WTC11 (cell line): ENCODE measurements at regions not wholly inside any gene's neighbourhood (a gene's known extent, or its start where the extent isn't known, plus 50 kb on each side); places are given as distances from the start of the nearest gene placed in this dataset.

Source experiments
- ATAC-seq: fragments of 200-7000 bp; cut with Tn5 transposase; 2 replicates; pipeline ENCODE4 v1.10.0; 2021; ENCODE audit warnings: mild to moderate bottlenecking, moderate library complexity
- CTCF ChIA-PET: fragments of 300-600 bp; sonication (Branson Sonifier 250); formaldehyde crosslinking; loops from one replicate; lab custom pipeline; 2021; ENCODE audit warnings: antibody characterized with exemption; lab: Charles Lee
- POLR2A ChIA-PET: fragments of 350-600 bp; sonication (Branson Sonifier 250); formaldehyde crosslinking; loops from one replicate; lab custom pipeline; 2021; ENCODE audit warnings: antibody characterized with exemption; lab: Charles Lee
- DNase-seq: peaks from one replicate; pipeline ENCODE4 v3.0.0; 2021; ENCODE audit warnings: low spot score
- H3K27ac Mint-ChIP-seq: 2 replicates; pipeline ENCODE4 v1.8.0; 2021; ENCODE audit warnings: mixed read lengths
- H3K27me3 Mint-ChIP-seq: 2 replicates; pipeline ENCODE4 v1.8.0; 2021; ENCODE audit warnings: low read depth, mild to moderate bottlenecking, moderate library complexity, mixed read lengths
- H3K36me3 Mint-ChIP-seq: 2 replicates; pipeline ENCODE4 v1.8.0; 2021; ENCODE audit warnings: mixed read lengths
- H3K4me1 Mint-ChIP-seq: 2 replicates; pipeline ENCODE4 v1.8.0; 2022; ENCODE audit warnings: mixed read lengths
- H3K4me3 Mint-ChIP-seq: 2 replicates; pipeline ENCODE4 v1.8.0; 2021; ENCODE audit warnings: mild to moderate bottlenecking, moderate library complexity, mixed read lengths
- H3K9me3 Mint-ChIP-seq: 2 replicates; pipeline ENCODE4 v1.8.0; 2021; ENCODE audit warnings: mixed read lengths
- ATF1 ChIP-seq: sonication (generic); formaldehyde crosslinking; IDR thresholded peaks from 2 replicates; pipeline ENCODE4 v1.8.1; 2023; ENCODE audit warnings: mild to moderate bottlenecking, moderate library complexity, missing genetic modification reagents
- CDX4 ChIP-seq: fragments of 250-450 bp; sonication (Bioruptor Pico); IDR thresholded peaks from 2 replicates; pipeline ENCODE4 v1.9.0; 2021; ENCODE audit warnings: moderate library complexity, mild to moderate bottlenecking, inconsistent platforms, borderline replicate concordance
- CREM ChIP-seq: sonication (generic); formaldehyde crosslinking; IDR thresholded peaks from 2 replicates; pipeline ENCODE4 v1.8.1; 2022; ENCODE audit warnings: mild to moderate bottlenecking, missing genetic modification reagents, moderate library complexity
- CTCF ChIP-seq: fragments of 200-600 bp; IDR thresholded peaks from 2 replicates; pipeline ENCODE4 v1.8.0; 2022; ENCODE audit warnings: antibody characterized with exemption
- ELF4 ChIP-seq: sonication (generic); formaldehyde crosslinking; IDR thresholded peaks from 2 replicates; pipeline ENCODE4 v1.8.1; 2022; ENCODE audit warnings: low read depth, mild to moderate bottlenecking, moderate library complexity, missing genetic modification reagents
- EMX1 ChIP-seq: fragments of 250-450 bp; sonication (Bioruptor Pico); IDR thresholded peaks from 2 replicates; pipeline ENCODE4 v1.8.0; 2021; ENCODE audit warnings: mild to moderate bottlenecking
- FOXP1 ChIP-seq: sonication (generic); formaldehyde crosslinking; IDR thresholded peaks from 2 replicates; pipeline ENCODE4 v1.8.0; 2022; ENCODE audit warnings: missing genetic modification reagents, mild to moderate bottlenecking, moderate library complexity, borderline replicate concordance
- JAZF1 ChIP-seq: fragments of 250-450 bp; sonication (Bioruptor Pico); IDR thresholded peaks from 2 replicates; pipeline ENCODE4 v1.9.0; 2021; ENCODE audit warnings: moderate library complexity, mild to moderate bottlenecking, inconsistent platforms
- KAT7 ChIP-seq: sonication (generic); formaldehyde crosslinking; IDR thresholded peaks from 2 replicates; pipeline ENCODE4 v1.8.1; 2023; ENCODE audit warnings: missing genetic modification reagents, mild to moderate bottlenecking, borderline replicate concordance
- MXD4 ChIP-seq: fragments of 250-450 bp; sonication (Bioruptor Pico); IDR thresholded peaks from 2 replicates; pipeline ENCODE4 v1.8.0; 2021; ENCODE audit warnings: mild to moderate bottlenecking, moderate library complexity, borderline replicate concordance
- MYBL2 ChIP-seq: sonication (generic); formaldehyde crosslinking; IDR thresholded peaks from 2 replicates; pipeline ENCODE4 v1.8.1; 2023; ENCODE audit warnings: mild to moderate bottlenecking, moderate library complexity, missing genetic modification reagents
- NFYB ChIP-seq: sonication (generic); formaldehyde crosslinking; conservative IDR thresholded peaks from 2 replicates; pipeline ENCODE4 v1.8.0; 2022; ENCODE audit warnings: low read depth, missing genetic modification reagents
- RORB ChIP-seq: fragments of 250-450 bp; sonication (Bioruptor Pico); IDR thresholded peaks from 2 replicates; pipeline ENCODE4 v1.9.0; 2021; ENCODE audit warnings: mild to moderate bottlenecking
- TP53 ChIP-seq: sonication (generic); formaldehyde crosslinking; IDR thresholded peaks from 2 replicates; pipeline ENCODE4 v1.8.1; 2023; ENCODE audit warnings: mild to moderate bottlenecking, missing genetic modification reagents
- USF2 ChIP-seq: sonication (generic); formaldehyde crosslinking; IDR thresholded peaks from 2 replicates; pipeline ENCODE4 v1.8.1; 2023; ENCODE audit warnings: mild to moderate bottlenecking, missing genetic modification reagents, moderate library complexity
- ZNF121 ChIP-seq: sonication (generic); formaldehyde crosslinking; IDR thresholded peaks from 2 replicates; pipeline ENCODE4 v1.8.0; 2023; ENCODE audit warnings: missing genetic modification reagents
- ZNF219 ChIP-seq: sonication (generic); formaldehyde crosslinking; IDR thresholded peaks from 2 replicates; pipeline ENCODE4 v1.8.0; 2023; ENCODE audit warnings: missing genetic modification reagents, mild to moderate bottlenecking, borderline replicate concordance
- ZNF416 ChIP-seq: fragments of 250-450 bp; sonication (Bioruptor Pico); IDR thresholded peaks from 2 replicates; pipeline ENCODE4 v1.9.0; 2021; ENCODE audit warnings: mild to moderate bottlenecking, inconsistent platforms
- TF ChIP-seq, protein P1 (sequence below): sonication (generic); formaldehyde crosslinking; conservative IDR thresholded peaks from 2 replicates; pipeline ENCODE4 v1.8.1; 2023; ENCODE audit warnings: mild to moderate bottlenecking, low read depth, missing genetic modification reagents, moderate library complexity
- TF ChIP-seq, protein P2 (sequence below): sonication (generic); formaldehyde crosslinking; IDR thresholded peaks from 2 replicates; pipeline ENCODE4 v1.8.0; 2022; ENCODE audit warnings: mild to moderate bottlenecking, missing genetic modification reagents
- TF ChIP-seq, protein P3 (sequence below): sonication (generic); formaldehyde crosslinking; IDR thresholded peaks from 2 replicates; pipeline ENCODE4 v1.8.0; 2023; ENCODE audit warnings: mild to moderate bottlenecking, missing genetic modification reagents
- TF ChIP-seq, protein P4 (sequence below): sonication (generic); formaldehyde crosslinking; IDR thresholded peaks from 2 replicates; pipeline ENCODE4 v1.8.0; 2022; ENCODE audit warnings: mild to moderate bottlenecking, missing genetic modification reagents
- TF ChIP-seq, protein P5 (sequence below): fragments of 250-450 bp; sonication (Bioruptor Pico); conservative IDR thresholded peaks from 2 replicates; pipeline ENCODE4 v1.9.0; 2021; ENCODE audit warnings: mild to moderate bottlenecking

- TF ChIP-seq, protein P1, sequence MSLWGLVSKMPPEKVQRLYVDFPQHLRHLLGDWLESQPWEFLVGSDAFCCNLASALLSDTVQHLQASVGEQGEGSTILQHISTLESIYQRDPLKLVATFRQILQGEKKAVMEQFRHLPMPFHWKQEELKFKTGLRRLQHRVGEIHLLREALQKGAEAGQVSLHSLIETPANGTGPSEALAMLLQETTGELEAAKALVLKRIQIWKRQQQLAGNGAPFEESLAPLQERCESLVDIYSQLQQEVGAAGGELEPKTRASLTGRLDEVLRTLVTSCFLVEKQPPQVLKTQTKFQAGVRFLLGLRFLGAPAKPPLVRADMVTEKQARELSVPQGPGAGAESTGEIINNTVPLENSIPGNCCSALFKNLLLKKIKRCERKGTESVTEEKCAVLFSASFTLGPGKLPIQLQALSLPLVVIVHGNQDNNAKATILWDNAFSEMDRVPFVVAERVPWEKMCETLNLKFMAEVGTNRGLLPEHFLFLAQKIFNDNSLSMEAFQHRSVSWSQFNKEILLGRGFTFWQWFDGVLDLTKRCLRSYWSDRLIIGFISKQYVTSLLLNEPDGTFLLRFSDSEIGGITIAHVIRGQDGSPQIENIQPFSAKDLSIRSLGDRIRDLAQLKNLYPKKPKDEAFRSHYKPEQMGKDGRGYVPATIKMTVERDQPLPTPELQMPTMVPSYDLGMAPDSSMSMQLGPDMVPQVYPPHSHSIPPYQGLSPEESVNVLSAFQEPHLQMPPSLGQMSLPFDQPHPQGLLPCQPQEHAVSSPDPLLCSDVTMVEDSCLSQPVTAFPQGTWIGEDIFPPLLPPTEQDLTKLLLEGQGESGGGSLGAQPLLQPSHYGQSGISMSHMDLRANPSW: no peak
- no peak for TF ChIP-seq ATF1
- no peak for TF ChIP-seq MXD4 (CRISPR knock-in tag)
- TF ChIP-seq CDX4 (CRISPR knock-in tag): no peak
- TF ChIP-seq CTCF: no peak
- no peak for TF ChIP-seq CREM (CRISPR knock-in tag)
- no peak for TF ChIP-seq ELF4
- no peak for TF ChIP-seq NFYB (CRISPR knock-in tag)
- TF ChIP-seq, protein P2, sequence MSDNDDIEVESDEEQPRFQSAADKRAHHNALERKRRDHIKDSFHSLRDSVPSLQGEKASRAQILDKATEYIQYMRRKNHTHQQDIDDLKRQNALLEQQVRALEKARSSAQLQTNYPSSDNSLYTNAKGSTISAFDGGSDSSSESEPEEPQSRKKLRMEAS (CRISPR knock-in tag): no peak
- no peak for TF ChIP-seq ZNF121 (CRISPR knock-in tag)
- no peak for TF ChIP-seq EMX1
- no peak for TF ChIP-seq FOXP1 (CRISPR knock-in tag)
- no peak for TF ChIP-seq KAT7 (CRISPR knock-in tag)
- no peak for TF ChIP-seq JAZF1 (CRISPR knock-in tag)
These were observed 78.8 kb upstream of the SPRY4 start (continued) for GRCh38 chr5:142403583-142403982.

- ChIA-PET CTCF (no interaction called here), POLR2A (no interaction called here)
- Mint-ChIP-seq H3K27me3 (no peaks in the 10 kb centered on the region), H3K4me1 (peaks cover 44% of the 10 kb centered on the region), H3K9me3 (no peaks in the 10 kb centered on the region), H3K4me3 (no peak overlapping the region), H3K27ac (no peak overlapping the region), H3K36me3 (no peaks in the 10 kb centered on the region)
- DNase-seq: no peak
- no peak for ATAC-seq
- TF ChIP-seq ZNF416 (CRISPR knock-in tag) (no peak), MYBL2 (no peak), RORB (no peak), ZNF219 (no peak), TP53 (CRISPR knock-in tag) (no peak), FOXP1 (CRISPR knock-in tag) (no peak), ZNF121 (CRISPR knock-in tag) (no peak), USF2 (CRISPR knock-in tag) (no peak)
- TF ChIP-seq, protein P2 (CRISPR knock-in tag): no peak
- TF ChIP-seq, protein P3, sequence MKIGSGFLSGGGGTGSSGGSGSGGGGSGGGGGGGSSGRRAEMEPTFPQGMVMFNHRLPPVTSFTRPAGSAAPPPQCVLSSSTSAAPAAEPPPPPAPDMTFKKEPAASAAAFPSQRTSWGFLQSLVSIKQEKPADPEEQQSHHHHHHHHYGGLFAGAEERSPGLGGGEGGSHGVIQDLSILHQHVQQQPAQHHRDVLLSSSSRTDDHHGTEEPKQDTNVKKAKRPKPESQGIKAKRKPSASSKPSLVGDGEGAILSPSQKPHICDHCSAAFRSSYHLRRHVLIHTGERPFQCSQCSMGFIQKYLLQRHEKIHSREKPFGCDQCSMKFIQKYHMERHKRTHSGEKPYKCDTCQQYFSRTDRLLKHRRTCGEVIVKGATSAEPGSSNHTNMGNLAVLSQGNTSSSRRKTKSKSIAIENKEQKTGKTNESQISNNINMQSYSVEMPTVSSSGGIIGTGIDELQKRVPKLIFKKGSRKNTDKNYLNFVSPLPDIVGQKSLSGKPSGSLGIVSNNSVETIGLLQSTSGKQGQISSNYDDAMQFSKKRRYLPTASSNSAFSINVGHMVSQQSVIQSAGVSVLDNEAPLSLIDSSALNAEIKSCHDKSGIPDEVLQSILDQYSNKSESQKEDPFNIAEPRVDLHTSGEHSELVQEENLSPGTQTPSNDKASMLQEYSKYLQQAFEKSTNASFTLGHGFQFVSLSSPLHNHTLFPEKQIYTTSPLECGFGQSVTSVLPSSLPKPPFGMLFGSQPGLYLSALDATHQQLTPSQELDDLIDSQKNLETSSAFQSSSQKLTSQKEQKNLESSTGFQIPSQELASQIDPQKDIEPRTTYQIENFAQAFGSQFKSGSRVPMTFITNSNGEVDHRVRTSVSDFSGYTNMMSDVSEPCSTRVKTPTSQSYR (CRISPR knock-in tag): no peak
- TF ChIP-seq, protein P4, sequence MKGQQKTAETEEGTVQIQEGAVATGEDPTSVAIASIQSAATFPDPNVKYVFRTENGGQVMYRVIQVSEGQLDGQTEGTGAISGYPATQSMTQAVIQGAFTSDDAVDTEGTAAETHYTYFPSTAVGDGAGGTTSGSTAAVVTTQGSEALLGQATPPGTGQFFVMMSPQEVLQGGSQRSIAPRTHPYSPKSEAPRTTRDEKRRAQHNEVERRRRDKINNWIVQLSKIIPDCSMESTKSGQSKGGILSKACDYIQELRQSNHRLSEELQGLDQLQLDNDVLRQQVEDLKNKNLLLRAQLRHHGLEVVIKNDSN (CRISPR knock-in tag): no peak
- TF ChIP-seq, protein P5, sequence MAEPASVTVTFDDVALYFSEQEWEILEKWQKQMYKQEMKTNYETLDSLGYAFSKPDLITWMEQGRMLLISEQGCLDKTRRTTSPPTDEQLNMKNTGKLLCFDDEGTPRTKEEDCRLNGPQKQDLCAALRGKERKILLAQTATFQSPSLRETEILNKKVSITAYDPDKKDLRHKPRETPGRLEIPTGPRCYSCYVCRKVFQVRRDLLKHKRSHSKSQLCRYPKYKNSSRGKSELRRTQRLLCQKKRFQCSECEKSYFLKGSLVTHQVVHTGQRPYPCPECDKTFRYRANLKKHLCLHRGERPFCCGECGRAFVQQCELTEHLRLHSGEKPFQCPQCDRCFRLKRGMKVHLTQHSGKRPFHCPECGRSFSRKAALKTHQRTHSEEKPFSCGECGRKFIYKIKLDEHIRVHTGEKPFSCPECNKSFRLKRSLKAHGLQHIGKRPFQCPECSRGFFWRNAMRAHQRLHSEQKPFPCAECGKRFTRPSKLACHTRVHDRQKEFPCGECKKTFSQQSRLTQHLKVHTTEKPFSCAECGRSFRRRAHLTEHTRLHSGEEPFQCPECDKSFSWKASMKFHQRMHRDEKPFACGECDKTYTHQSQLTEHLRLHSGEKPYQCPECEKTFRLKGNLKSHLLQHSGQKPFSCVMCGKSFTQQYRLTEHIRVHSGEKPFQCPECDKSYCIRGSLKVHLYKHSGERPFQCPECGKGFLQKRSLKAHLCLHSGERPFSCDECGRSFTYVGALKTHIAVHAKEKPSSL (CRISPR knock-in tag): no peak
These were observed 78.0 kb upstream of the SPRY4 start for GRCh38 chr5:142402752-142403318.
